ENCODE measurements at regions not wholly inside any gene's neighbourhood (a gene's known extent, or its start where the extent isn't known, plus 50 kb on each side); places are given as distances from the start of the nearest gene placed in this dataset.

- peak; percentile 7 for DNase-seq (ENCODE audit: low read depth)
These were observed 170.7 kb downstream of the DIPK2A start for GRCh38 chr3:144142151-144142840.

- DNase-seq (ENCODE audit: low read depth): no peak
These were observed 176.7 kb downstream of the DIPK2A start for GRCh38 chr3:144148356-144148755.

GRCh38 chr3:144151983-144152382, 180.4 kb downstream of the DIPK2A start:
- DNase-seq (ENCODE audit: low read depth): no peak

- DNase-seq (ENCODE audit: low read depth): no peak
These were observed 189.0 kb downstream of the DIPK2A start for GRCh38 chr3:144160627-144161026.

GRCh38 chr3:144162042-144162441, 190.4 kb downstream of the DIPK2A start:
- DNase-seq (ENCODE audit: low read depth): no peak

GRCh38 chr3:144164352-144164751, 192.7 kb downstream of the DIPK2A start:
- no peak for DNase-seq (ENCODE audit: low read depth)

- DNase-seq (ENCODE audit: low read depth): no peak
These were observed 193.9 kb downstream of the DIPK2A start for GRCh38 chr3:144165482-144165881.

GRCh38 chr3:144167634-144168033, 196.0 kb downstream of the DIPK2A start:
- no peak for DNase-seq (ENCODE audit: low read depth)

GRCh38 chr3:144173491-144173890, 201.9 kb downstream of the DIPK2A start:
- no peak for DNase-seq (ENCODE audit: low read depth)

GRCh38 chr3:144175644-144176425, 204.2 kb downstream of the DIPK2A start:
- no peak for DNase-seq (ENCODE audit: low read depth)

GRCh38 chr3:144177649-144178048, 206.0 kb downstream of the DIPK2A start:
- DNase-seq (ENCODE audit: low read depth): no peak

GRCh38 chr3:144178607-144179006, 207.0 kb downstream of the DIPK2A start:
- no peak for DNase-seq (ENCODE audit: low read depth)

GRCh38 chr3:144181062-144181461, 209.4 kb downstream of the DIPK2A start:
- no peak for DNase-seq (ENCODE audit: low read depth)

- DNase-seq (ENCODE audit: low read depth): no peak
These were observed 210.9 kb downstream of the DIPK2A start for GRCh38 chr3:144182501-144182900.

- DNase-seq (ENCODE audit: low read depth): no peak
These were observed 213.7 kb downstream of the DIPK2A start for GRCh38 chr3:144185276-144185675.

- peak; percentile 10 for DNase-seq (ENCODE audit: low read depth)
These were observed 216.0 kb downstream of the DIPK2A start for GRCh38 chr3:144187531-144188210.

GRCh38 chr3:144189044-144189443, 217.4 kb downstream of the DIPK2A start:
- peak; percentile 2 for DNase-seq (ENCODE audit: low read depth)

- DNase-seq (ENCODE audit: low read depth): no peak
These were observed 225.5 kb downstream of the DIPK2A start for GRCh38 chr3:144197116-144197515.

- DNase-seq (ENCODE audit: low read depth): no peak
These were observed 226.0 kb downstream of the DIPK2A start for GRCh38 chr3:144197582-144197981.

- no peak for DNase-seq (ENCODE audit: low read depth)
These were observed 228.4 kb downstream of the DIPK2A start for GRCh38 chr3:144200004-144200403.

- DNase-seq (ENCODE audit: low read depth): no peak
These were observed 228.8 kb downstream of the DIPK2A start for GRCh38 chr3:144200466-144200865.

GRCh38 chr3:144221761-144222160, 250.1 kb downstream of the DIPK2A start:
- DNase-seq (ENCODE audit: low read depth): no peak

- no peak for DNase-seq (ENCODE audit: low read depth)
These were observed 257.7 kb downstream of the DIPK2A start for GRCh38 chr3:144229330-144229729.

Data from GM04503 (cell line).